OCI-LY1 (cell line): ENCODE measurements at regions not wholly inside any gene's neighbourhood (a gene's known extent, or its start where the extent isn't known, plus 50 kb on each side); places are given as distances from the start of the nearest gene placed in this dataset.

Experiments used
- EZH2 ChIP-seq: fragments of 200-600 bp; sonication (generic), shearing (Covaris generic); IDR thresholded peaks from 2 replicates; pipeline ENCODE4 v1.8.0; 2017; ENCODE audit warnings: borderline replicate concordance, mixed run types, mild to moderate bottlenecking, antibody characterized with exemption, low read length, moderate library complexity, mixed read lengths
- TF ChIP-seq, protein P1 (sequence below): fragments of 200-600 bp; sonication (generic), shearing (Covaris generic); IDR thresholded peaks from 2 replicates; pipeline ENCODE4 v1.5.1; 2017; ENCODE audit warnings: mild to moderate bottlenecking, antibody characterized with exemption, low read length, moderate library complexity, mixed read lengths

DNA sequence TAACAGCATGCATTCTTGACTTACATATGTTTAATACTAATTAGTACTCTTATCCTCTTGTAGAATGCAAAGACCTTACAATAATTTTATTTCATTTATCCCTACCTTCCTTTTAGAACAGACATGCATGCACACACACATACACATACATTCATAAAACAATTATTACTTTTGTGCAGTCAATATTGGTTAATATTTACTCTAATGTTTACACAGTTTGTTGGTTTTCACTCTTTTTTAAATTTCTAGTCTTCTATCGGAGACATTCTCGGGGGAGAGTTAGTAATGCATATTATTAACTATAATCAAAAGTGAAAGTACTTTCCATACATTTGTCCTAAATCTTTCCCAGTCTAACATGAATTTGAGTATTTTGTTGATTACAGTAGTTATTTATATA lies 317.7 kb upstream of the DPH6 start:
- TF ChIP-seq, protein P1, sequence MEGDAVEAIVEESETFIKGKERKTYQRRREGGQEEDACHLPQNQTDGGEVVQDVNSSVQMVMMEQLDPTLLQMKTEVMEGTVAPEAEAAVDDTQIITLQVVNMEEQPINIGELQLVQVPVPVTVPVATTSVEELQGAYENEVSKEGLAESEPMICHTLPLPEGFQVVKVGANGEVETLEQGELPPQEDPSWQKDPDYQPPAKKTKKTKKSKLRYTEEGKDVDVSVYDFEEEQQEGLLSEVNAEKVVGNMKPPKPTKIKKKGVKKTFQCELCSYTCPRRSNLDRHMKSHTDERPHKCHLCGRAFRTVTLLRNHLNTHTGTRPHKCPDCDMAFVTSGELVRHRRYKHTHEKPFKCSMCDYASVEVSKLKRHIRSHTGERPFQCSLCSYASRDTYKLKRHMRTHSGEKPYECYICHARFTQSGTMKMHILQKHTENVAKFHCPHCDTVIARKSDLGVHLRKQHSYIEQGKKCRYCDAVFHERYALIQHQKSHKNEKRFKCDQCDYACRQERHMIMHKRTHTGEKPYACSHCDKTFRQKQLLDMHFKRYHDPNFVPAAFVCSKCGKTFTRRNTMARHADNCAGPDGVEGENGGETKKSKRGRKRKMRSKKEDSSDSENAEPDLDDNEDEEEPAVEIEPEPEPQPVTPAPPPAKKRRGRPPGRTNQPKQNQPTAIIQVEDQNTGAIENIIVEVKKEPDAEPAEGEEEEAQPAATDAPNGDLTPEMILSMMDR, result no peak
- no peak for TF ChIP-seq EZH2
